Tibial nerve (tissue), 4 donors: ENCODE measurements at regions not wholly inside any gene's neighbourhood (a gene's known extent, or its start where the extent isn't known, plus 50 kb on each side); places are given as distances from the start of the nearest gene placed in this dataset.

Experiments
- DNase-seq, 2 donors: peaks; one replicate each; pipeline ENCODE4 v3.0.0-alpha.2; 2019; ENCODE audit warnings: low spot score in 2 of 2
- H3K27ac ChIP-seq, 4 donors: fragments of 200-600 bp; sonication (generic) in 3 of 4; one replicate each; pipeline ENCODE4 v1.5.1; 2017 to 2019; ENCODE audit warnings: mild to moderate bottlenecking in 1 of 4
- H3K27me3 ChIP-seq, 2 donors: fragments of 200-600 bp; sonication (generic) in 1 of 2; one replicate each; pipeline versions ENCODE4 v1.5.1 to v1.6.0; 2017 to 2019
- H3K36me3 ChIP-seq, 3 donors: fragments of 200-600 bp; sonication (generic); one replicate each; pipeline ENCODE4 v1.5.1; 2018 to 2019
- H3K4me1 ChIP-seq, 4 donors: fragments of 200-600 bp; sonication (generic) in 3 of 4; one replicate each; pipeline ENCODE4 v1.5.1; 2017 to 2019
- H3K4me3 ChIP-seq, 4 donors: fragments of 200-600 bp; sonication (generic) in 3 of 4; one replicate each; pipeline ENCODE4 v1.5.1; 2017 to 2019; ENCODE audit warnings: mild to moderate bottlenecking in 1 of 4, moderate library complexity in 1 of 4
- H3K9me3 ChIP-seq, 4 donors: fragments of 200-600 bp; sonication (generic) in 3 of 4; one replicate each; pipeline ENCODE4 v1.5.1; 2017 to 2019
- EP300 ChIP-seq, 2 donors: sonication (generic); formaldehyde crosslinking; IDR thresholded peaks; one replicate each; pipeline ENCODE4 v1.6.1; 2017; ENCODE audit warnings: antibody characterized with exemption in 2 of 2, mild to moderate bottlenecking in 1 of 2
- POLR2A ChIP-seq, 2 donors: fragments of 450-650 bp; IDR thresholded peaks; one replicate each; pipeline ENCODE4 v1.6.1; 2017; ENCODE audit warnings: antibody characterized with exemption in 2 of 2, mild to moderate bottlenecking in 2 of 2, moderate library complexity in 2 of 2
- WGBS, 2 donors: methylation state at CpG; one replicate each; pipeline ENCODE4 v1.1.5; 2018; 5-methylcytosine and 5-hydroxymethylcytosine counted together
- TF ChIP-seq, protein P1 (sequence below), 5 experiments: fragments of 200-600 bp in 3 of 5; fragments of 450-650 bp in 2 of 5; sonication (generic) in 3 of 5; IDR thresholded peaks; one replicate each; pipeline ENCODE4 v1.5.1; 2016 to 2019; ENCODE audit warnings: antibody characterized with exemption in 5 of 5, mild to moderate bottlenecking in 3 of 5, moderate library complexity in 2 of 5

DNA sequence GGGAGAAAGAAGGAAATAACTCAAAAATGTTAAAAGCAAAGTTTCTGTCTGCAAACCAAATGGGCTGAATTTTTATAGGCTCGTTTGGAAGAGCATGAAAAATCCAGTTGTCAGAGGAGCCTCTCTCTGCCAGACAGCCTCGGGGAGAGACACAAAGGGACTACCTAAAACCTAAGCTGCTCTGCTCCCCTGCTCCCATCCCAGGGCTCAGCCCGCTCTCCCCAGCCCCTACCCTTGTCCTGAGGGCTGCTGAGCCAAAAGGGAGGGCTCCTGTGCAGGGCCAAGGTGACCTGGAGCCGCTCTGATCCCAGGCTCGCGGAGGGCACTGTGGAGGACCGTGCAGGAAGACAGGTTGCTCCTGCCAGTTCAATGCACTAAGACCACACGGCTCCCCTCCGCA is 96.7 kb upstream of the UQCRFS1 start:
- no peaks in the 10 kb centered on the region for H3K36me3 ChIP-seq
- H3K9me3 ChIP-seq, result no peaks in the 10 kb centered on the region
- WGBS, 2 donors, result 41 to 49% methylated on average over 9 of the region's 9 CpGs
- no peak overlapping the region for H3K27ac ChIP-seq
- H3K4me3 ChIP-seq, result no peak overlapping the region
- H3K27me3 ChIP-seq, result peaks cover 0 to 10% of the 10 kb centered on the region in 2 donors
- no peaks in the 10 kb centered on the region for H3K4me1 ChIP-seq
- DNase-seq, result no peak
- TF ChIP-seq POLR2A (IDR thresholded peaks at IDR 0.05) (no peak), EP300 (IDR thresholded peaks at IDR 0.05) (no peak)
- TF ChIP-seq, protein P1, sequence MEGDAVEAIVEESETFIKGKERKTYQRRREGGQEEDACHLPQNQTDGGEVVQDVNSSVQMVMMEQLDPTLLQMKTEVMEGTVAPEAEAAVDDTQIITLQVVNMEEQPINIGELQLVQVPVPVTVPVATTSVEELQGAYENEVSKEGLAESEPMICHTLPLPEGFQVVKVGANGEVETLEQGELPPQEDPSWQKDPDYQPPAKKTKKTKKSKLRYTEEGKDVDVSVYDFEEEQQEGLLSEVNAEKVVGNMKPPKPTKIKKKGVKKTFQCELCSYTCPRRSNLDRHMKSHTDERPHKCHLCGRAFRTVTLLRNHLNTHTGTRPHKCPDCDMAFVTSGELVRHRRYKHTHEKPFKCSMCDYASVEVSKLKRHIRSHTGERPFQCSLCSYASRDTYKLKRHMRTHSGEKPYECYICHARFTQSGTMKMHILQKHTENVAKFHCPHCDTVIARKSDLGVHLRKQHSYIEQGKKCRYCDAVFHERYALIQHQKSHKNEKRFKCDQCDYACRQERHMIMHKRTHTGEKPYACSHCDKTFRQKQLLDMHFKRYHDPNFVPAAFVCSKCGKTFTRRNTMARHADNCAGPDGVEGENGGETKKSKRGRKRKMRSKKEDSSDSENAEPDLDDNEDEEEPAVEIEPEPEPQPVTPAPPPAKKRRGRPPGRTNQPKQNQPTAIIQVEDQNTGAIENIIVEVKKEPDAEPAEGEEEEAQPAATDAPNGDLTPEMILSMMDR (IDR thresholded peaks at IDR 0.05), result no peak

DNA sequence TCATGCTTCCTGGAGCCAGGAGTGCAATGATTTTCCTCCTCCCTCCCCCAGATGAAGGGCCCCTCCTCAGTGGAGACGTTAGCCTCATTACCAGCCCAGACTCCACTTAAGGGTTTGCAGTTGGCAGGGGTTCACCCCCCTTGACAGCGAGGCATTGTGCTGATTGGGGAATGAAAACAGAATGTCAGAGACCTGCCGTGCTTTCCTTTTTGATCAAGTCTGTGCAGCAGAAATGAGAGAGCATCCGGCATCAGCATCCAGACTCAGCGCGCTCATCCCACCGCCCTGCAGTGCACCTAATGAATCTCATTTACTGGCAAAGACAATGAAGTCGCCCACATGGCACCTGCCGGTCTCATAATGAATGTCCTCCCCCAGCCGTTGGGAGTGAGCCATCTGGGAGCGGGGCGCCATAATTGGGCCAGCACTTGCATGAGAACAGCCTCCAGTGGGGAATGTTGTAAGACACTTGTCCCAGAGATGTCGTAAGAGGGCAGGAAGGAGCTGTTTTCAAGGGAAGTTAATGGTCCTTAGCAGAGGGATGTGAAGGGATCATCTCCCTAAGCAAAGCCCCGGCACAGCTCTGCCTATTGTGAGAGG is 98.3 kb upstream of the UQCRFS1 start:
- no peak for DNase-seq
- H3K9me3 ChIP-seq, result no peaks in the 10 kb centered on the region
- H3K27me3 ChIP-seq, result peaks cover 0 to 10% of the 10 kb centered on the region in 2 donors
- H3K4me1 ChIP-seq, result no peaks in the 10 kb centered on the region
- no peak overlapping the region for H3K4me3 ChIP-seq
- no peak overlapping the region for H3K27ac ChIP-seq
- WGBS, 2 donors, result 31 to 33% methylated on average over 14 of the region's 14 CpGs
- TF ChIP-seq EP300 (IDR thresholded peaks at IDR 0.05) (no peak), POLR2A (IDR thresholded peaks at IDR 0.05) (no peak)
- TF ChIP-seq, protein P1 (IDR thresholded peaks at IDR 0.05), result no peak
- no peaks in the 10 kb centered on the region for H3K36me3 ChIP-seq

DNA sequence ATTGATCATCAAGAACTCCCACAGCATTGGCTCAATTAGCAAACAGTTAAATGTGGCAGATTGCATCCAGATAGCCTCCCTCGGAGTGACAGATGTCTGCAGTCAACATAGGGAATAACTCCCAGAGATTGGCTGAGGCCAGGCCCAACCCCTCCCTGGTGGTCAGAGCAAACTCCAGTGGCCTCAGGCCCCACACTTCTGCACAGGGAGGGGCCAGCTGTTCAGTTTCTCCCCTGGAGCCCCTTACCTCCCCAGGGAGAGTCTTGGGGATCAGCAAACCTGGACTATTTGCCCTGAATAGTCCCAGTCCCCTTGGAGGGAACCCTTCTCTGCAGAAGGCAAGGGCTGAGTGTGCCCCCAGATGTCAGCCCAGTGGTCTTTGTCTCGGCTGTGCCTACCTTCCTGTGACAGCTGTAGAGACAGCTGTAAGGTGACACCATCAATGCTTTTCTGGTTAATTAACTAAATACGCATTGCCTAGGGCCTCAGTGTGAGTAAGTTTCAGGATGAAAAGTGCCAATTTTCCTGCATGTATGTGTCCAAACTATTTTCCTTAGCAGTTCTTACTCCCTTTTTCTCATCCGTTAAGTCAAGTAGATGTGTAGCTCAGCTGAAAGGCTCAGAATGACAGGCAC is 102.7 kb upstream of the UQCRFS1 start:
- peaks cover 0 to 3% (median 0%) of the 10 kb centered on the region in 4 donors for H3K9me3 ChIP-seq
- TF ChIP-seq, protein P1 (IDR thresholded peaks at IDR 0.05), result no peak
- TF ChIP-seq EP300 (IDR thresholded peaks at IDR 0.05) (no peak), POLR2A (IDR thresholded peaks at IDR 0.05) (no peak)
- WGBS, 2 donors, result 44 to 55% methylated on average over 4 of the region's 4 CpGs
- H3K27ac ChIP-seq, result no peak overlapping the region
- no peaks in the 10 kb centered on the region for H3K27me3 ChIP-seq
- no peaks in the 10 kb centered on the region for H3K36me3 ChIP-seq
- no peak overlapping the region for H3K4me3 ChIP-seq
- H3K4me1 ChIP-seq, result no peaks in the 10 kb centered on the region
- no peak for DNase-seq

DNA sequence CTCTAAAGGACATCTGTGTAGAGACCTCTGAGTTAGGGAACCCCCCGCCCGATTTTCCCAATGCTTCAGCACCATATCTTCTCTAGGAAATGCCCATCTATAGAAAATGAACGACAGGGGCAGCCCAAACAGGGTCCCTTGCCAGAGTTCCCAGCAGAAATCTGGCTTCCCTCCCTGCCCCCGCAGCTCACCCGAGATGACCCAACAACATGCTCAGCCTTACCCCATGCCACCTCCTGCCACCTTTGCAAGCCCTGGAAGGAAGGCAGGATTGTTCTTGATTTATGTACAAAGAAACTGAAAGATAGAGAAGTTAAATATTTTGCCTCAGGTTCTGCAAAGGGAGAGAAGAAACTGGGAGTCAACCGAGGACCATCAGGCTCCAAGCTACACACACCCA is 105.6 kb upstream of the UQCRFS1 start:
- no peaks in the 10 kb centered on the region for H3K4me1 ChIP-seq

DNA sequence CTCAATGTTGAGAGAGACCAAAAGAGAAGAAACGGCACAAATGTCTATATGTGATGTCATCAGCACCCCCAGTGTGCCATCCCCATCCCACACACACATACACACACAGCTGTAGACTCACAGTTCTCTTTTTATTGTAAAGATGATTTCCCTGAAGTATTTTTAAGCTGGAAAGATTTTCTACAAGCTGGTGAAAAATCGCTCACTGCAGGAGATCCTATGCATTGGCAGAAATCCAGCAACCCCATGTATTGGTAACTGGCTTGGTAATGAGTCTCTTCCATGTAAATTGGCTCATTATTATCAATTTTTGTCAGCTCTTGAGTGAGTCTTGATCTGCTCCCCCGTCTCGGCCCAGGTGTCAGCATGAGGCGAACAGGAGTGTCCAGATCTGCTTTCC is 107.1 kb upstream of the UQCRFS1 start:
- no peaks in the 10 kb centered on the region for H3K27me3 ChIP-seq
- H3K36me3 ChIP-seq, result no peaks in the 10 kb centered on the region
- H3K4me1 ChIP-seq, result no peaks in the 10 kb centered on the region
- TF ChIP-seq EP300 (IDR thresholded peaks at IDR 0.05) (no peak), POLR2A (IDR thresholded peaks at IDR 0.05) (no peak)
- TF ChIP-seq, protein P1 (IDR thresholded peaks at IDR 0.05), result no peak
- no peak for DNase-seq
- H3K9me3 ChIP-seq, result peaks cover 0 to 3% (median 0%) of the 10 kb centered on the region in 4 donors
- WGBS, 2 donors, result 51 to 72% methylated on average over 5 of the region's 5 CpGs
- no peak overlapping the region for H3K4me3 ChIP-seq
- no peak overlapping the region for H3K27ac ChIP-seq

More for the DNA sequence above, 105.6 kb upstream of the UQCRFS1 start:
- Histone ChIP-seq H3K4me3 (no peak overlapping the region), H3K27me3 (no peaks in the 10 kb centered on the region), H3K36me3 (no peaks in the 10 kb centered on the region), H3K27ac (no peak overlapping the region), H3K9me3 (peaks cover 0 to 3% (median 0%) of the 10 kb centered on the region in 4 donors)
- no peak for DNase-seq
- 84% methylated on average over 6 of the region's 6 CpGs for WGBS, 2 donors
- TF ChIP-seq, protein P1 (IDR thresholded peaks at IDR 0.05), result no peak
- TF ChIP-seq POLR2A (IDR thresholded peaks at IDR 0.05) (no peak), EP300 (IDR thresholded peaks at IDR 0.05) (no peak)
